Activated CD4-positive, alpha-beta T cell treated with anti-CD3 and anti-CD28 coated beads, Interleukin-2, Interleukin-6, amounts not matched to agents 100 ng/mL and 50 ng/mL, durations not matched to agents 16 hours and 8 hours (primary cell): ENCODE measurements at regions not wholly inside any gene's neighbourhood (a gene's known extent, or its start where the extent isn't known, plus 50 kb on each side); places are given as distances from the start of the nearest gene placed in this dataset.
A peak's percentile ranks its signal among the peaks of the same experiment; 100 is the strongest.
"Not testable (repeated sequence)": the region's sequence is repeated elsewhere in the genome, so short reads cannot be mapped to it uniquely, and the experiment has no call there.

Source experiments
- DNase-seq: peaks from one replicate; pipeline ENCODE4 v3.0.0-alpha.2; 2020

DNA sequence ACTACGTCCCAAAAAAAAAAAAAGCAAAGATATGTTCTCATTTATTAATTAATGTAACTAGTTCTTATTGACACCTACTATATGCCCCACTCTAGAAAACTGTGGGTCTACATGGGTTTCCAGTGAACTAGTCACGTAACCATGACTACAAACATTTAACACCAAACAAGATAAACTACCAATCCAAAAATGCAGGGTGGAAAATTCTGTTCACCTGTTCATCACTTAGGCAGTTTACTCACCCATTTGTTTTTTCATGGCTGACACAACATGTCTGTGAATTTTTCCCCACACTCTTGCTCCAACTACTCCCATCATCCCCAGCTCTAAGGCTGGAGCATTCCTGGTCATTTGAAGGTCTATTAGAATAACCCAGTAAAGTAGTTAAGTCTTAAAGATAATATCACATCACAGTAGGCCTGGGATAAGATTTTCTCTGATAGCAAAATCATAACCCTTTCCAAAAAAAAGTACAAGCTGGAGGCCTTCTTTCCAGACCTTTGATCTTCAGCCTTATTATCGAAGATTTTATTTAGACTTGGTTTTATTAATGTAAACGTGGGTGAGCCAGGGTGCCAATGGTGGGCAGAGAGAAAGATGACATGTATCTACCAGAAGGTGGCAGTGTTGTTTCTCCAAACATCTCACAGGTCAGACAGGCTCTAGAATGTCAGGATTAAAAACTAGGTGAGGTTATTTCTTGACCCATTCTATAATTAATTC is 61.6 kb upstream of the DAAM1 start:
- peak; percentile 61 for DNase-seq

GRCh38 chr14:59127437-59127732 is 61.1 kb upstream of the DAAM1 start:
- DNase-seq = no peak

DNA sequence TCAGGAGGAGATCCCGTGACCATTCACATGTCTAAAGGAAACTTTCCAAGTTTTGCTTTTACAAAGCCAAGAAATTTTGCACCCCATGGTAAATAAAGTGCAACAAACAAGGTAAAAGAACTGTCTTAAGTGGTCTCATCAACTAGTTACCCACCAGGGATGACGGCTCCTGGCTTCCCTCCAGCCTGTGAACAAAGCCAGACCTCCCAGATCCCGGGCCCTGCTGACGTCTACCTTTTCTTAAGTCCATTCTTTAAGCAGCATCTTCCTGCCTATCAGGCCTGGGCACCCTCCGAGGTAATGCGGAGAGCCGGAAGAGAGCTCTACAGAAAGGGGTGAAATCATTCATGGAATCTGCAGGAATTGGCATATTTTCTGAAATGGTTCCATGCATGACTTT is 58.0 kb upstream of the DAAM1 start:
- no peak for DNase-seq

DNA sequence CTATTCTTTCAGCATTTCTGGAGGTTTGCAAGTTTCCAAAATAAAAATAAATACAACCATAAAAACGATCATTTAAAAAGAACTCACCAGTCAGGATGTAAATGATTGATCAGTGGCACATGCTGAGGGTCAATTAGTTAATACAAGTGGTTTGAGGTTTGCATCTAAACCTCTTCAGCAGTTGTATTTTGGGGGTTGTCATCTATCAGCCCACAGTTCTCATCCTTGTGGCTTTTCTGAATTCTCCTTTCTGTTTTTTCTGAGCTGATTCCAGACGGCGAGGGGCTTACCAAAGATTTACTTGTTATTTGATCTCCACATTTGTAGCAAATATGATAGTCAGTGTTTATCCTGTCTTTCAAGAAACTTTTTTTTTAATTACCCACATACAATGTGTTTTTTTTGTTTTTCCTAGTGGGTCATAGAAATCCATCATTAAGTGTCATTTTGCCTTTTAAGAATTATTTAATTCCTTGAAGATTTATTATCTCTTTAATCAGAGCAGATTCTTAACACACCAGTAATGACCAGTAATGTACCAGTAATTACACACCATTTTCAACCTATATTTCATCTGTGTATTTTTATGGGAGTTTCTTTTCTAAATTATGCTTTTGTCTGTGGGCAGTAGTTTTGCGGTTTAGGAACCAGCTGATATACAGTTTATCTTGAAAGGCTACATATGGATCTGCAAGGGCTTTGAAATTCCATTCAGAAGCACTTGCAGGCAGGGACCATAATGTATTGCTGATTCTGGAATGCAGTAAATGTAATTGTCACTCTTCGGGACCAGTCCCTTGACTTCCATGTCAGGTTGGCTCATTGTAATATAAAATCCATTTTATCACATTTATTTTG is 56.3 kb upstream of the DAAM1 start:
- DNase-seq = no peak

DNA sequence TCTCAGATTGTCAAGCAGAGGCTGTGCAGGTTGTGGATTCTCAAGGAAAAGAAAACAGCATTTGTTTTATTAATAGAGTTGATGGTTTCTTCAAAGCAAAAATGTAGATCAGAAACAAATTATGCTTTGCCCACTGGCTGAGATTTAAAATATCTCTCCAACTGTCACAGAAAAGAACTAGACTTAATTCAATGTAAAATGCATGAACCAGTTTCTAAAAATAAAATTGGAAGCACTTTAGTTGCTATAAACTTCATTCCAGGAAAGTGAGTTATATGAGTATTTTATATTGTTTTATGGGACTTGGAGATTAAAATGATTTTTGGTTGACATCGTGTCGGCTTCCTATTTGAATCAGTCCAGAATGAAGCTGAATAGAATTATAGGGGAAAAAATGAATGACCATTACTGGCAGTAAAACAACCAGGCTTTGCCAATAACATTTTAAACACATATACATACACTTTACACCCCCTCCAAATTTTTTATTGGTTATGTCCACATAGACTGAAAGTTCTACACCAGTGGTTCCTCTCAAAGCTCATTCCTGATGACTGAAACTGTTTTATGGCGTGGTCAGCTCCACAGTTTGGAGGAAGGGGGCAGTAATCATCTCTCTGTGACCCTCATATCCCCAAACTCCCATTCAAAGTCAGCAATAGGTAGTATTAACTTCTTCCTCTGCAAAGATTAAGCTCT is 55.5 kb upstream of the DAAM1 start:
- no peak for DNase-seq

DNA sequence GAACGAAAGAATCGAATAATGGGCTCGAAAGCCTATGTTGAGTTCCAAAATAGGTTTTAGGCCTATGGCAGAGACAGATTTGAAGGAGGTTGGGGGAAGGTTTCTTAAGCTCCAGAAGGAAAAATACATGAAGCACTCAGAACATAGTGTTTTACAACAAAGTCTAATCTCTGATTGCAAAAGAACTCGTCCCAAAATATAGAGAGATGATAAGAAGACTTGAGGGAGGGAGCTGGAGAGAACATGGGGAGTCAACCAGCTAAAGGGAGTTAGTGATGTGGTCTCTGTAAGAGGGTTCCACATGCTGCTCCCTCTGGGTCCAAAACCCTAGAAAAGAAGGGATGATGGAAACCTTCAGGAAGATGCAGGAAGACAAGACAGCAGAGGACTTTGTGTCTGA is 54.8 kb upstream of the DAAM1 start:
- no peak for DNase-seq

- DNase-seq = no peak
Measured at GRCh38 chr14:59134307-59134706, 54.2 kb upstream of the DAAM1 start.

- no peak for DNase-seq
Measured at GRCh38 chr14:59137256-59137655, 51.2 kb upstream of the DAAM1 start.

DNA sequence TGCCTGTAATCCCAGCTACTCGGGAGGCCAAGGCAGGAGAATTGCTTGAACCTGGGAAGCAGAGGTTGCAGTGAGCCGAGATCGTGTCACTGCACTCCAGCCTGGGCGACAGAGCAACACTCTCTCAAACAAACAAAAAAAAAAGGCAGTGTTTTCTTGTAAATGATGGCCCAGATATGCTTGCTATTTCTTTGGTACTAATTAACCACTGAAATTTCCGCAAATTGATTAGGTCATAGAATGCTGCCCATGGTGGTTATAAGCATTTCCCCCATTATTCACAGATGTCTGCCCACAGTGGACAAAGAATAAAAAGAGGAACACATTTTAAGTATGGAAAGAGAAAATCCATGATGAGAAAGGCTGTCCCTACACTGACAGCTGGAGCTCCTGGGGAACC is 49.9 kb upstream of the DAAM1 start:
- not testable (repeated sequence) for DNase-seq
